Suprapubic skin (tissue), 4 donors: ENCODE measurements at regions not wholly inside any gene's neighbourhood (a gene's known extent, or its start where the extent isn't known, plus 50 kb on each side); places are given as distances from the start of the nearest gene placed in this dataset.

ENCODE experiments used
- DNase-seq, 2 donors: peaks; one replicate each; pipeline ENCODE4 v3.0.0-alpha.2; 2019; ENCODE audit warnings: low spot score in 2 of 2
- H3K27ac ChIP-seq: fragments of 200-600 bp; sonication (generic); one replicate; pipeline ENCODE4 v1.5.1; 2019
- H3K27me3 ChIP-seq: fragments of 200-600 bp; sonication (generic); one replicate; pipeline ENCODE4 v1.5.1; 2019
- H3K36me3 ChIP-seq: fragments of 200-600 bp; sonication (generic); one replicate; pipeline ENCODE4 v1.5.1; 2019
- H3K4me1 ChIP-seq: fragments of 200-600 bp; sonication (generic); one replicate; pipeline ENCODE4 v1.5.1; 2019
- H3K4me3 ChIP-seq: fragments of 200-600 bp; sonication (generic); one replicate; pipeline ENCODE4 v1.5.1; 2019; ENCODE audit warnings: mild to moderate bottlenecking
- H3K9me3 ChIP-seq: fragments of 200-600 bp; sonication (generic); one replicate; pipeline ENCODE4 v1.5.1; 2019
- EP300 ChIP-seq: sonication (generic); formaldehyde crosslinking; IDR thresholded peaks from one replicate; pipeline ENCODE4 v1.6.1; 2017; ENCODE audit warnings: antibody characterized with exemption
- POLR2A ChIP-seq, 2 donors: fragments of 450-650 bp; IDR thresholded peaks; one replicate each; pipeline ENCODE4 v1.6.1; 2017; ENCODE audit warnings: antibody characterized with exemption in 2 of 2, mild to moderate bottlenecking in 2 of 2, moderate library complexity in 2 of 2
- POLR2AphosphoS5 ChIP-seq, 3 donors: sonication (generic); formaldehyde crosslinking; IDR thresholded peaks; one replicate each; pipeline ENCODE4 v1.6.1; 2017; ENCODE audit warnings: antibody characterized with exemption in 3 of 3
- WGBS: methylation state at CpG from one replicate; pipeline ENCODE4 v1.1.5; 2018; 5-methylcytosine and 5-hydroxymethylcytosine counted together
- TF ChIP-seq, protein P1 (sequence below), 2 donors: fragments of 200-600 bp in 1 of 2; fragments of 450-650 bp in 1 of 2; sonication (generic) in 1 of 2; IDR thresholded peaks; one replicate each; pipeline ENCODE4 v1.5.1; 2016 to 2019; ENCODE audit warnings: antibody characterized with exemption in 2 of 2, mild to moderate bottlenecking in 1 of 2, moderate library complexity in 1 of 2

DNA sequence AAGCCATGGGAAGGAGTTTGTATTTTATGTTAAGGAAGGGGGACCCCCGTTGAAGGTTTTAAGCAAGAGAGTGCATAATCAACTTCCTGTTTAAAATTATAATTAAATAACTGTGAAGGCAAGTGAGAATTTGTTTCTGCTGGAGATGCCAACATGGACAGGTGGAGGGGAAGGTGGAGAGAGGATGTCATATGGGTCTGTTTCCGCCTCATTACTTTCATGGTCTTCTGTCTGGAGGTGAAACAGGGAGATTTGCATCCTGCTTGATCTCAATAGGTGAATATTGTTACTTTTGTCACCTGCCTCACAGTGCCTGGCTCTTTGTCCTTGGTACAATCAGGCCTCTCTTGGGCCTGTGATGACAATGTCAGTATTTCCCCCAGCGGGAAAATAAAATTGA is 300.6 kb upstream of the LMCD1 start:
- no peaks in the 10 kb centered on the region for H3K9me3 ChIP-seq
- no peaks in the 10 kb centered on the region for H3K36me3 ChIP-seq
- H3K27ac ChIP-seq = no peak overlapping the region
- H3K4me3 ChIP-seq = no peak overlapping the region
- no peak for DNase-seq
- H3K4me1 ChIP-seq = no peaks in the 10 kb centered on the region
- TF ChIP-seq, protein P1, sequence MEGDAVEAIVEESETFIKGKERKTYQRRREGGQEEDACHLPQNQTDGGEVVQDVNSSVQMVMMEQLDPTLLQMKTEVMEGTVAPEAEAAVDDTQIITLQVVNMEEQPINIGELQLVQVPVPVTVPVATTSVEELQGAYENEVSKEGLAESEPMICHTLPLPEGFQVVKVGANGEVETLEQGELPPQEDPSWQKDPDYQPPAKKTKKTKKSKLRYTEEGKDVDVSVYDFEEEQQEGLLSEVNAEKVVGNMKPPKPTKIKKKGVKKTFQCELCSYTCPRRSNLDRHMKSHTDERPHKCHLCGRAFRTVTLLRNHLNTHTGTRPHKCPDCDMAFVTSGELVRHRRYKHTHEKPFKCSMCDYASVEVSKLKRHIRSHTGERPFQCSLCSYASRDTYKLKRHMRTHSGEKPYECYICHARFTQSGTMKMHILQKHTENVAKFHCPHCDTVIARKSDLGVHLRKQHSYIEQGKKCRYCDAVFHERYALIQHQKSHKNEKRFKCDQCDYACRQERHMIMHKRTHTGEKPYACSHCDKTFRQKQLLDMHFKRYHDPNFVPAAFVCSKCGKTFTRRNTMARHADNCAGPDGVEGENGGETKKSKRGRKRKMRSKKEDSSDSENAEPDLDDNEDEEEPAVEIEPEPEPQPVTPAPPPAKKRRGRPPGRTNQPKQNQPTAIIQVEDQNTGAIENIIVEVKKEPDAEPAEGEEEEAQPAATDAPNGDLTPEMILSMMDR (IDR thresholded peaks at IDR 0.05) = no peak
- TF ChIP-seq POLR2A (IDR thresholded peaks at IDR 0.05) = no peak
- no peak for TF ChIP-seq POLR2AphosphoS5 (IDR thresholded peaks at IDR 0.05)
- TF ChIP-seq EP300 = no peak
- H3K27me3 ChIP-seq = no peaks in the 10 kb centered on the region
- 89% methylated on average over 3 of the region's 3 CpGs for WGBS

DNA sequence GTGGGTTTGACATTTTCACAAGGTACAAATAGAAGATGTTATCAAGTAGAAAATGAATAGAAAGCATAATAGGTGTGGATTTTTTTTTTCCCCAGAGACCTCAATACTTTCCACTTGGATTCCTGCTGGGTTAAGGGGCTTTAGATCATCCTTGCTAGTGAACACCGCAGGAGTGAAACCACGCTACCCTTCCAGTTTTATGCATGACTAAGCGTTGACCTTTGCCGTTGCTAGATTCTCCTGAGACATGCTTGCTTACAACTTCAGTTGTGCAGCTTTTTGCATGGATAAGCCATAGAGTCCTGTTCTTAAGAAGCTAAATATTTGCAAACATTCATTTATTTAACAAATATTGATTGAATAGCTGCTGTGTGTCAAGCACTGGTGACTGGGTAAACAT is 299.7 kb upstream of the LMCD1 start:
- 88% methylated on average over 4 of the region's 4 CpGs for WGBS
- no peak overlapping the region for H3K27ac ChIP-seq
- H3K36me3 ChIP-seq = no peaks in the 10 kb centered on the region
- TF ChIP-seq POLR2AphosphoS5 (IDR thresholded peaks at IDR 0.05) = no peak
- no peak for TF ChIP-seq EP300
- TF ChIP-seq, protein P1 (IDR thresholded peaks at IDR 0.05) = no peak
- no peak for TF ChIP-seq POLR2A (IDR thresholded peaks at IDR 0.05)
- H3K9me3 ChIP-seq = no peaks in the 10 kb centered on the region
- H3K27me3 ChIP-seq = no peaks in the 10 kb centered on the region
- DNase-seq = no peak
- H3K4me3 ChIP-seq = no peak overlapping the region
- no peaks in the 10 kb centered on the region for H3K4me1 ChIP-seq

DNA sequence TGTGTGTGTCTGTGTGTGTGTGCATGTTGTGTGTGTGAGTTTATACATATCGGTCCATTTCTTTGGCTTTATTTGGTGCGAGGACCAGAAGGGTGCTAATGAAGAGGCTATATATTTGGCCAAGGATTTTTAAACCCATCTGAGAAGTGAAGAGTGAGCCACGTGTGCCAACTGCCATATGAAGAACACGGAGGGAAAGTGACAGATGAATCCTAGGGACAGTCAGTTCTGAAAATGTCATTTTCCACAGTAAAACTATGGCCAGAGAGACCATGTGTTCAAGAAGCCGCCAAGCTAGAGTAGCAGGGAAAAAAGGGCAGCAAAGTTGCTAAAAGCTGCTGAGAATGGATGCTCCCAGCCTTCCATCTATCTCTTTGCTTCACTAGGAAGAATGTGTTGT is 297.3 kb upstream of the LMCD1 start:
- Histone ChIP-seq H3K9me3 (no peaks in the 10 kb centered on the region), H3K4me1 (no peaks in the 10 kb centered on the region), H3K36me3 (no peaks in the 10 kb centered on the region), H3K27me3 (no peaks in the 10 kb centered on the region), H3K4me3 (no peak overlapping the region), H3K27ac (no peak overlapping the region)
- no peak for TF ChIP-seq POLR2AphosphoS5 (IDR thresholded peaks at IDR 0.05)
- TF ChIP-seq POLR2A (IDR thresholded peaks at IDR 0.05) = no peak
- TF ChIP-seq, protein P1 (IDR thresholded peaks at IDR 0.05) = no peak
- TF ChIP-seq EP300 = no peak
- no peak for DNase-seq
- WGBS = 62% methylated on average over 5 of the region's 5 CpGs

DNA sequence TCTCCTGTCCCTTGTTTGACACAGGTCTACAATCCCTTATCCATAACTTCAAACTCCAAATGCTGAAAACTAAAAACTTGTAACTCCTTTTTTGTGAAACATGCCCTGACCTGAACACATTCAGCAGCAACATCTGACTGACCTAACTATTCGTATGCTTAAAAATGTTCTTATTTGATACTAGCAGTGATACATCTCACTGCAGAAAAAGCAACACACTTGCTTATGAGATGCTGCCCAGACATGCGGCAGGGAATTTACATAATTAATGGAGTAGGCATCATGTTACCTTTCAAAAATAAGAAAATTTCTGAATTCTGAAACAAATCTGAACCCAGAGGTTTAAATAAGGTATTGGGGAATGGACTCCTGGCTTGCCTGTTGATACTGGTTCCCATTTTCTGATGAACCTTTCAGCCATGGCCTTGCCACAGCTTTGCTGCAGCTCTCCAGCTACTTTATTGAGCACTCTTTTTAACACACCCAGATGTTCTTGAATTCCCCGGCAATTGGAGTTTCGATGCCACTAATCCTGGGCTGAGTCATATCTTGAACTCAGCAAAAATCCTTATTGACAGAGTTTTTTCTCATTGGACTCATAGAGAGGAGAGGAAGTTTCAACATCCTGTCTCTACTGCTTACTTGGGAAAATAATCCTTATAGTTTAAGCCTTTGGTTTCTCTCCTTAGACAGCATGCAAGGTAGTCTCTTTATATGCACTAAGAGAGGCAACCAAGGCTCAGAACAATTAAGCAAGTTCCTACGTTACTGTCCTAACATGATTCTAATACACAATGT is 296.6 kb upstream of the LMCD1 start:
- H3K9me3 ChIP-seq = no peaks in the 10 kb centered on the region
- no peaks in the 10 kb centered on the region for H3K27me3 ChIP-seq
- no peak overlapping the region for H3K4me3 ChIP-seq
- 43% methylated on average over 5 of the region's 5 CpGs for WGBS
- no peaks in the 10 kb centered on the region for H3K36me3 ChIP-seq
- H3K27ac ChIP-seq = no peak overlapping the region
- no peaks in the 10 kb centered on the region for H3K4me1 ChIP-seq
- no peak for DNase-seq
- no peak for TF ChIP-seq POLR2A (IDR thresholded peaks at IDR 0.05)
- no peak for TF ChIP-seq EP300
- TF ChIP-seq, protein P1 (IDR thresholded peaks at IDR 0.05) = no peak
- no peak for TF ChIP-seq POLR2AphosphoS5 (IDR thresholded peaks at IDR 0.05)

DNA sequence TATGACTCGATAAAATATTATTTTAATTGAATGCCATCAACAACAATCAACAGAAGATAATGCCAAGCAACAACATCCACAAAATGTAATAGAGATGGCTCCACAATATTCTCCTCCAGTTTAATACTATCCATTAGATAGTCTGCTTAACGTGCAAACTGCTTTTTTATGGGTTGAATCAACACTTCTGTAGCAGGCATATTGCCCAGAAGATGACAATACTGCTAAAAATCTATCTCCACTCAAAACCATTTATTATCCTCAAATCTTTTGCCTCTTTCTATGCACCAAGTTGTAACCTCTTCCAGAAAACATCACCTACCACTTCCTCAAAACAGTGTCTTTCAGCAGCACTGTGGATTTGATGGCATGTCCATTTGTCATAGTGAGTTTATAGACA is 295.7 kb upstream of the LMCD1 start:
- 24% methylated on average over 2 of the region's 2 CpGs for WGBS
- no peak overlapping the region for H3K27ac ChIP-seq
- H3K4me1 ChIP-seq = no peaks in the 10 kb centered on the region
- H3K27me3 ChIP-seq = no peaks in the 10 kb centered on the region
- DNase-seq = no peak
- no peak overlapping the region for H3K4me3 ChIP-seq
- no peaks in the 10 kb centered on the region for H3K9me3 ChIP-seq
- TF ChIP-seq POLR2A (IDR thresholded peaks at IDR 0.05) (no peak), POLR2AphosphoS5 (IDR thresholded peaks at IDR 0.05) (no peak), EP300 (no peak)
- TF ChIP-seq, protein P1 (IDR thresholded peaks at IDR 0.05) = no peak
- no peaks in the 10 kb centered on the region for H3K36me3 ChIP-seq
